ENCODE measurements at regions not wholly inside any gene's neighbourhood (a gene's known extent, or its start where the extent isn't known, plus 50 kb on each side); places are given as distances from the start of the nearest gene placed in this dataset.

DNA sequence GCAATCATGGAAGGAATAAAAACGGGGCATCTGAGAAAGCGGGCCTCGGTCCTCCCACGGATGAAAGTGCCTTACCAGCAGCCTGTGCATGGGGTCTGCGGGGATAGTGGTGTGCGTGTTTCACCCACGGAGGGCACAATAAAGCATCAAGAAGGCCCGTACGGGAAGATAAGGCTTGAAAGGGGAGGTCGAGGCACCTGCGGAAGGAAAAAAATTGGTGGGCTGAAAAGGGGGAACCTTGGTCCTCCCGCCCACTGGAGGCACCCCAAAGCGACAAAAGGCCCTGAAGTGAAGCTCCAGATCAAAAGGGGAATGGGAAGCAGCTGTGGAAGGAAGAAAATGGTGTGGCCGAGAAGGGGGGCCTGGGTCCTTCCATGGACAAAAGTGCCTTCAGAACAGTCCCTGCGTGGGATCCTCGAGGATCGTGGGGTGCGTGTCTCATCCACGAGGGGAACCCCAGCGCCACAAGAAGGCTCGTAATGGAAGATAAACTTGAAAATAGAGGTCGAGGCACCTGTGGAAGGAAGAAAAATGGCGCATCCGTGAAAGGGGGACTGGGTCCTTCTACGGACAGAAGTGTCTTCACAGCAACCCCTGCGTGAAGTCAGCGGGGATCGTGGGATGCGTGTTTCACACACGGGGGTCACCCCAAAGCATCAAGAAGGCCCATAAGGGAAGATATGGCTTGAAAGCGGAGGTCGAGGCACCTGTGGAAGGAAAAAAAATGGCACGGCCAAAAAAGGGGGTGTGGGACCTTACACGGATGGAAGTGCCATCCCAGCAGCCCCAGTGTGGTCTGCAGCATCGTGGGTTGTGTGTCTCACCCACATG lies 276.9 kb downstream of the ALG10 start:
- ATAC-seq (no peak), FAIRE-seq (no peak), DNase-seq (ENCODE audit: low spot score) (no peak)
- no peak for TF ChIP-seq ZNF570 (CRISPR knock-in tag; IDR thresholded peaks at IDR 0.05; ENCODE audit: borderline replicate concordance)
- TF ChIP-seq, protein P1, sequence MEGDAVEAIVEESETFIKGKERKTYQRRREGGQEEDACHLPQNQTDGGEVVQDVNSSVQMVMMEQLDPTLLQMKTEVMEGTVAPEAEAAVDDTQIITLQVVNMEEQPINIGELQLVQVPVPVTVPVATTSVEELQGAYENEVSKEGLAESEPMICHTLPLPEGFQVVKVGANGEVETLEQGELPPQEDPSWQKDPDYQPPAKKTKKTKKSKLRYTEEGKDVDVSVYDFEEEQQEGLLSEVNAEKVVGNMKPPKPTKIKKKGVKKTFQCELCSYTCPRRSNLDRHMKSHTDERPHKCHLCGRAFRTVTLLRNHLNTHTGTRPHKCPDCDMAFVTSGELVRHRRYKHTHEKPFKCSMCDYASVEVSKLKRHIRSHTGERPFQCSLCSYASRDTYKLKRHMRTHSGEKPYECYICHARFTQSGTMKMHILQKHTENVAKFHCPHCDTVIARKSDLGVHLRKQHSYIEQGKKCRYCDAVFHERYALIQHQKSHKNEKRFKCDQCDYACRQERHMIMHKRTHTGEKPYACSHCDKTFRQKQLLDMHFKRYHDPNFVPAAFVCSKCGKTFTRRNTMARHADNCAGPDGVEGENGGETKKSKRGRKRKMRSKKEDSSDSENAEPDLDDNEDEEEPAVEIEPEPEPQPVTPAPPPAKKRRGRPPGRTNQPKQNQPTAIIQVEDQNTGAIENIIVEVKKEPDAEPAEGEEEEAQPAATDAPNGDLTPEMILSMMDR (CRISPR knock-in tag; IDR thresholded peaks at IDR 0.05), result no peak
- no peak for TF ChIP-seq TGIF2 (CRISPR knock-in tag; IDR thresholded peaks at IDR 0.05)
- TF ChIP-seq CAMTA2 (CRISPR knock-in tag; IDR thresholded peaks at IDR 0.05; ENCODE audit: borderline replicate concordance), result no peak
- TF ChIP-seq ATM (IDR thresholded peaks at IDR 0.05; ENCODE audit: borderline replicate concordance), result no peak
- no peak for TF ChIP-seq REPIN1 (CRISPR knock-in tag; IDR thresholded peaks at IDR 0.05; ENCODE audit: borderline replicate concordance, low read depth)
- no peak for TF ChIP-seq E2F5 (CRISPR knock-in tag; conservative IDR thresholded peaks at IDR 0.05)
- TF ChIP-seq TOE1 (CRISPR knock-in tag; IDR thresholded peaks at IDR 0.05), result no peak
- no peak for TF ChIP-seq RFXAP (CRISPR knock-in tag; IDR thresholded peaks at IDR 0.05; ENCODE audit: borderline replicate concordance)
- WGBS (ENCODE audit: low lambda C conversion rate), result 36% methylated on average over 35 of the region's 35 CpGs
- H3K27me3 ChIP-seq (ENCODE audit: control insufficient read depth in 1 of 2, insufficient read depth in 2 of 2, low read length in 2 of 2), result peaks cover 5 to 45% of the 10 kb centered on the region in 2 experiments; a peak in 3 of 5 replicates
- intact Hi-C loops (cut with micrococcal nuclease; ENCODE audit: unreplicated experiment), result no loop called here
- no TSS peak for BruUV-seq (replicated peaks)
- no peak overlapping the region for H3K9ac ChIP-seq (ENCODE audit: insufficient read depth, low read depth, low read length)
- H3K79me2 ChIP-seq (ENCODE audit: insufficient read depth, low read length), result no peaks in the 10 kb centered on the region
- H3K9me3 ChIP-seq (ENCODE audit: low read length), result no peaks in the 10 kb centered on the region
- H3K4me3 ChIP-seq (replicated peaks in 1 of 3; ENCODE audit: insufficient read depth in 1 of 3, low read depth in 2 of 3, low read length in 3 of 3), result no peak overlapping the region
- H3K36me3 ChIP-seq (replicated peaks in 1 of 2; ENCODE audit: control insufficient read depth in 1 of 2, insufficient read depth in 2 of 2, low read length in 2 of 2), result no peaks in the 10 kb centered on the region
- no peaks in the 10 kb centered on the region for H4K20me1 ChIP-seq (ENCODE audit: insufficient read depth, low read length)
- CTCF ChIA-PET (ENCODE audit: low intra/inter-chr PET ratio, low total read pairs), result no interaction called here
- H3K4me1 ChIP-seq (ENCODE audit: insufficient read depth, low read length), result no peaks in the 10 kb centered on the region
- no peak overlapping the region for H3K27ac ChIP-seq (ENCODE audit: extremely low read length, insufficient read depth, low read length)
- H3K4me2 ChIP-seq (ENCODE audit: low read depth, low read length), result no peak overlapping the region
- POLR2A ChIA-PET, result no interaction called here
- no peak overlapping the region for H2AFZ ChIP-seq (ENCODE audit: low read length)
- in situ Hi-C loops (cut with HindIII; ENCODE audit: extremely low pct_ligation_motif_present, low pct_unique_long_range_greater_than_20kb), result no loop called here

All from HepG2 (cell line).